ENCODE measurements at regions not wholly inside any gene's neighbourhood (a gene's known extent, or its start where the extent isn't known, plus 50 kb on each side); places are given as distances from the start of the nearest gene placed in this dataset.

DNA sequence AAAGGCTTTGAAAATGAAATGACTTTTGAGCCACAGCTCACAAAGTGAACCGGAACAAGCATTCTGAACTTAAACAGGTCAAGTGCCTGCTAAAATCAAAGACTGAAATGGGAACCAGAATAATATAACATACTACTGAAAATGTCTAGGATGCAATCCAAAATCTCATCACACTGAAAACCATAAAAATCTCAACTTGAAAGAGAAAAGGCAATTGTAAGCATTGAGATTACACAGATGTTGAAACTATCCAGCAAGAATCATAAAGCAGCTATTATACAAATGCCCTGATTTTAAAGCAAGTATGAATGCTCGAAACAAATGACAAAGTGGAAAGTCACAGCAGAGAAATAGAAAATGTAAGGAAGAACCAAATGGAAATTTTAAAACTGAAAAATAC lies 211.5 kb upstream of the GAS1 start:
- Mint-ChIP-seq H3K4me1 (ENCODE audit: low read depth) (no peaks in the 10 kb centered on the region), H3K9me3 (no peaks in the 10 kb centered on the region), H3K27me3 (ENCODE audit: low read depth) (no peaks in the 10 kb centered on the region), H3K4me3 (ENCODE audit: low read depth) (no peak overlapping the region), H3K36me3 (ENCODE audit: low read depth) (no peaks in the 10 kb centered on the region), H3K27ac (no peak overlapping the region)
- no peak for DNase-seq (ENCODE audit: low spot score)
- intact Hi-C loops (cut with micrococcal nuclease): no loop called here

DNA sequence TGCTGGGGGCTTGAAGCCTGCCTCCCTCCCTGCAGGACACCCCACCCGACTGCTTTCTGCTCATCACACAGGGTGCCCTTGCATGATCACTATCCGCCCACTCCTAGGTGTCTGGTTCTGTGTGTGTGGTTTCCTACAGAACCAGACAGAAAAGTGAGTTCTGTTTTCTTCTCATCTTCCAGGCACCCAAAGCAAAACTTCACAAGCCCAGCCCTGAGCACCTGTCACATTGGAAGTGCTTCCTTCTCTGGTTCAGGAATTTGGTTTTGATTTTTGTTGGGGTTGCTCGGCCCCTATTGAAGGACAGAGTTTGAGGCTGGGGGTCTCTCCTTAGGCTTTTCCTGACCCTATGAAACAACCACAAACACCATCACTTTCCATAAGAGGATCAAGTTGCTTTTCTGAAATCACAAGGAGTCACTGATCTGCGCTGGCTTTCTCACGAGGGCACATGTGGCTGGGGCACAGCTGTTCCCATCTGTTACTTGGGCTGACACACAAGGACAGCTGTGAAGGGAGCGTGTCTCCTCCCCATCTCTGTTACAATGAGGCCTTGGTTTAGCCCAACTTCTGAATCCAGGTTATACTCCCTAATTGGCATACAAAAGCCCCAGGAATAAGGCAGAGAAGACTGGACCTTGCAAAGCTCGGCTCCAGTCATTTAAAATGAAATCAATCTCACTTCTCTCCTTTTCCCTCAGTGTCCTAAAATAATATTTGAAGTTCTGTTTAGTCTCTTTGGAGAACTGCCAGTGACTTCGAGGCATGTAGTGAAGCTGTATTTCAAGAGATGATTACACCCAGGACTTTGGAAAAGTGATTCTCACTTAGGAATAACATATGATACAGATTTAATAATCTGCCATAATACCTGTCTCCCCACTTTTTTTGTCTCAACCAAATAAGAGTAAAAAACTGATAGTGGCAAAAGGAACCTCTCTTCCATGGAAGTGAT lies 213.1 kb upstream of the GAS1 start:
- Mint-ChIP-seq H3K36me3 (ENCODE audit: low read depth) (no peaks in the 10 kb centered on the region), H3K9me3 (no peaks in the 10 kb centered on the region), H3K4me3 (ENCODE audit: low read depth) (no peak overlapping the region), H3K27me3 (ENCODE audit: low read depth) (no peaks in the 10 kb centered on the region), H3K4me1 (ENCODE audit: low read depth) (no peaks in the 10 kb centered on the region), H3K27ac (no peak overlapping the region)
- intact Hi-C loops (cut with micrococcal nuclease): no loop called here
- no peak for DNase-seq (ENCODE audit: low spot score)

DNA sequence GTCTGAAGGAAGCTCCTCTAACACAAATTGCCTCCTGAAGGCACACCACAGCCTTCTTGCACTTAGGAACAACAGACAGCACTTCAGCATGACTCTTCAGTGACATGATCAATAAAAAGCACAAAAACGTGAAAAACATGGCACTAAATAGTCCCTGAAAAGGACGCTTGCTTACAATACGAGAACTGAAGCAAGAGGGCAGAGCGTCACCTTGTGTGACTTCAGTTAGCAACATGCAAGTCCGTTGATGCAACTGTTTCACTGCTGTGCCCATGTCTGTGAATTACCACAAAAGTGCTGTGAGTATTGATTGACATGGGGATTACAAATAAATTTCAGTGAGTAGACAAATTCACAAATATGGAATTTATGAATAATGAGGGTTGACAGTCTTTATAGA lies 219.9 kb upstream of the GAS1 start:
- no peak for DNase-seq (ENCODE audit: low spot score)
- H3K4me1 Mint-ChIP-seq (ENCODE audit: low read depth): no peaks in the 10 kb centered on the region
- no peak overlapping the region for H3K4me3 Mint-ChIP-seq (ENCODE audit: low read depth)
- H3K27me3 Mint-ChIP-seq (ENCODE audit: low read depth): no peaks in the 10 kb centered on the region
- no peak overlapping the region for H3K27ac Mint-ChIP-seq
- intact Hi-C loops (cut with micrococcal nuclease): no loop called here
- H3K36me3 Mint-ChIP-seq (ENCODE audit: low read depth): no peaks in the 10 kb centered on the region
- H3K9me3 Mint-ChIP-seq: no peaks in the 10 kb centered on the region

DNA sequence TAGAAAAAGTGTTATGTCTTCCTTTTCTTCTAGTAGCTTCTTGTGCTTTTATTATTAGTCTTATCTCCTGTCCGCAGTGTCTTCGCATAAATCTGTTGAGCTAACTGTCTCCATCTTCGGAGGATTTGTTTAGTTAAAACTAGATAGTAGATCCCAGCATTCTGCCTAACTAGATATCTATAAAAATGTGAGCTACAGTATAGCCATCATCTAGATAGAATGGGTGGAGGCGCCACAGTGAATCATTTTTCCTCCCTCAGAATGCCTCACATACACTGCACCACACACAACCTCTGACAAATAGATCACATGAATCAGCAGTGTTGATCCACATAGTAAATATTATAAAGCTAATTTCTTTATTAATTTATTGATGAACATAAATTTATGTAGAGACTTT lies 220.3 kb upstream of the GAS1 start:
- Mint-ChIP-seq H3K27me3 (ENCODE audit: low read depth) (no peaks in the 10 kb centered on the region), H3K9me3 (no peaks in the 10 kb centered on the region), H3K27ac (no peak overlapping the region), H3K4me1 (ENCODE audit: low read depth) (no peaks in the 10 kb centered on the region), H3K36me3 (ENCODE audit: low read depth) (no peaks in the 10 kb centered on the region), H3K4me3 (ENCODE audit: low read depth) (no peak overlapping the region)
- DNase-seq (ENCODE audit: low spot score): no peak
- intact Hi-C loops (cut with micrococcal nuclease): no loop called here

DNA sequence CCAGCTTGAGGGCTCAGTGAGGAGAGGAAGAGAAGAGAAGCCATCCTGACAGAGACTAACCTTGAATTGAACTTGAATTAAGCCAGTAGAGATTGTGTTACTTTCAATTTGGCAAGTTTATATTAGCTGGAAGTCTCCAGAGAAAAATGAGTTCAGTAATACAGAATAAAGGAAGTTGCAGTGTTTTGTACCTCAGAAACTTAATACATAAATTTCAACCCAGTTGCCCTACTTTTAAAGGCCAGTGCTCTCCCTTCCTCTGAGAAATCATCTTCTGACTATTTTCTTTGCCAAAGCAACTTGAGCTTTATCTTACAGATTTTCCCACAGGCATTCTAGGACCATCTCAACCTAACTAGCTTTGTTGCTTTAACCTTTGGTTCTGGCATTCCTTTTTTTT lies 231.0 kb upstream of the GAS1 start:
- no peak for DNase-seq (ENCODE audit: low spot score)
- intact Hi-C loops (cut with micrococcal nuclease): no loop called here
- Mint-ChIP-seq H3K27me3 (ENCODE audit: low read depth) (no peaks in the 10 kb centered on the region), H3K4me3 (ENCODE audit: low read depth) (no peak overlapping the region), H3K27ac (no peak overlapping the region), H3K36me3 (ENCODE audit: low read depth) (no peaks in the 10 kb centered on the region), H3K9me3 (no peaks in the 10 kb centered on the region), H3K4me1 (ENCODE audit: low read depth) (no peaks in the 10 kb centered on the region)

DNA sequence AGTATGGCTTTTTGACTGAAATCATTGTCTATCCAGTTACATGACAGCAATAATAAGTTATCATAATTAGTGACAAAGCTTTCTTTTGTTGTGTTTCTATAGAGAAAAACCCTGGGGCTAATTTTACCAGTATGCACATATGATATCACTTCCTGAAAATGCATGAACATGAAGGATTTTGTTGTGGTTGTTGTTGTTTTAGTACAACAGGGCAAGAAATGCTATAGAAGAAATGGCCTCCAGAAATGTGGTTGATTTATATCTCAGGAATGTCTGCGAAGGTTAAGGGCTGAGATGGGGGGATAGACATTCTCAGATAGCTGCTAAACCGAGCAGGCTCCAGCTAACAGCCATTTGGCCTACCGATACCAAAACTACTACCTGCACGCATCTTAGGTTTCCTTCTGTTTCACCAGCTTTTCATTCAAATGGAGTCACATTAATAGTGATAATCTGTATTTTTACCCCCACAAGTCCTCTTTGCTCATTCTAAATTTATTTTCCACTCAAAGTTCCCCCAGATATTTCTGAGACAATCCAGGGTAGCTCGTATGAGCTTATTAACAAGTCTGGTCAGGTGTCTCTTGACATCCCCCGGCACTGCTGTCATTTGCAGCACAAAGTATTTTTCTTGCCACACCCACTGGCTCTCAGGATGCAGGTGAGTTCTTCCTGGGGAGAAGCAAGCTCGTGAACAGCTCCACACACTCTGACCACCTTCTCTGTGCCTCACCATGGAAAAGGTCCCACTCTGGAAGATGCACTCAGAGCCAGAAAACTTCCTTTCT lies 232.4 kb upstream of the GAS1 start:
- H3K4me3 Mint-ChIP-seq (ENCODE audit: low read depth): no peak overlapping the region
- H3K27me3 Mint-ChIP-seq (ENCODE audit: low read depth): no peaks in the 10 kb centered on the region
- intact Hi-C loops (cut with micrococcal nuclease): no loop called here
- H3K4me1 Mint-ChIP-seq (ENCODE audit: low read depth): no peaks in the 10 kb centered on the region
- no peaks in the 10 kb centered on the region for H3K36me3 Mint-ChIP-seq (ENCODE audit: low read depth)
- no peaks in the 10 kb centered on the region for H3K9me3 Mint-ChIP-seq
- DNase-seq (ENCODE audit: low spot score): no peak
- no peak overlapping the region for H3K27ac Mint-ChIP-seq

DNA sequence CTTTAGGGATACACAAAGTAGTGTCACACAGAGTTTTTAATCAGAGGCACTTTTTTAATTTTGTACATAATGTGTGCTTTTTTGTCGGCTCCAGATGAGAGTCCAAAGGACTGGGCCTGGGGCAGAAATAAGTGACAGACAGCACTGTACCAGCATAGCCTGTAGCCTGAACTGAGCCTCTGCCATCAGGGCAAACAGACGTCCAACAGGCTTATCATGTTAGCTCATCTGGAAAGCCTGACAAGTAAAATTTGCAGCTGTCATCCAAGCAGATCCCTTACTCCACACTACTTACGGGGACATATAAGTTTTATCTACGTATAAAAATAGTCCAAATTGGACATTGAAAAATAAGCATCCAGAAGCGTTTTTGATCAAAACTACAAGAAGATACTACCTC lies 233.1 kb upstream of the GAS1 start:
- intact Hi-C loops (cut with micrococcal nuclease): no loop called here
- H3K27ac Mint-ChIP-seq: no peak overlapping the region

DNA sequence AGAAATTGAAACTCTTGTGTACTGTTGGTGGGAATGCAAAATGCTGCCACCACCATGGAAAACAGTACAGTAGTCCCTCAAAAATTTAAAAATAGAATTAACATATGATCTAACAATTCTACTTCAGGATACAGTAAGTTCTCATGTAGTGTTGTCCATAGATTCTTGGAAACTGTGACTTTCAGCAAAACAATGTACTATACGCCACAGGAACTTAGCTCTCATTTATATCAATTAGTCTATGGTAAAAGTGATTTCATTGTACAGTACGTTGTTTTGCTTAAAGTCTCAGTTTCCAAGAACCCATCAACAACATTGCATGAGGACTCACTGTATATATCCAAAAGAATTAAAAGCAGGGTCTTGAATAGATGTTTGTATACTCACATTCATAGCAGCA lies 233.5 kb upstream of the GAS1 start:
- Mint-ChIP-seq H3K4me1 (ENCODE audit: low read depth) (no peaks in the 10 kb centered on the region), H3K36me3 (ENCODE audit: low read depth) (no peaks in the 10 kb centered on the region), H3K27ac (no peak overlapping the region), H3K4me3 (ENCODE audit: low read depth) (no peak overlapping the region), H3K9me3 (no peaks in the 10 kb centered on the region), H3K27me3 (ENCODE audit: low read depth) (peaks cover 3% of the 10 kb centered on the region)
- no peak for DNase-seq (ENCODE audit: low spot score)
- intact Hi-C loops (cut with micrococcal nuclease): no loop called here

More for the DNA sequence above, 233.1 kb upstream of the GAS1 start:
- Mint-ChIP-seq H3K27me3 (ENCODE audit: low read depth) (peaks cover 2% of the 10 kb centered on the region), H3K4me3 (ENCODE audit: low read depth) (no peak overlapping the region), H3K4me1 (ENCODE audit: low read depth) (no peaks in the 10 kb centered on the region), H3K36me3 (ENCODE audit: low read depth) (no peaks in the 10 kb centered on the region), H3K9me3 (no peaks in the 10 kb centered on the region)
- no peak for DNase-seq (ENCODE audit: low spot score)

DNA sequence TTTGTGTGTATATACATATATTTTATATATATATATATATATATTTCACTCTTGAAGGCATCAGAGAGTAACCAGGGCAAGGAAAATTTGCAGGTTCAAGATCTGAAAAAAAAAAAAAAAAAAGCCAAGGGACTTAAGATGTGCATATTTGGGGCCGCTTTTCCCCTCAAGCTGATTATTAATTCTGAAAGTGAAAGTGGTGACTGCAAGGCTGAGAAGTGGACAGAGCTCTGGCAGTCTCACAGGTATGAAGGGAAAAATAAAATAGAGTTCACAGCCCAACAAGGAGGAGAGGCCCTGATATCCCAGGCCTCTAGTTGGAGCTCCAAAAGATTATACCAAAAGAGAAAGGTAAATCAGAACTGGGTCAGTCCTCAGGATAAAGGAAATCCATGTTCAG lies 234.4 kb upstream of the GAS1 start:
- Mint-ChIP-seq H3K27ac (no peak overlapping the region), H3K4me1 (ENCODE audit: low read depth) (no peaks in the 10 kb centered on the region), H3K4me3 (ENCODE audit: low read depth) (no peak overlapping the region), H3K27me3 (ENCODE audit: low read depth) (peaks cover 3% of the 10 kb centered on the region), H3K36me3 (ENCODE audit: low read depth) (no peaks in the 10 kb centered on the region), H3K9me3 (no peaks in the 10 kb centered on the region)
- intact Hi-C loops (cut with micrococcal nuclease): no loop called here
- no peak for DNase-seq (ENCODE audit: low spot score)

DNA sequence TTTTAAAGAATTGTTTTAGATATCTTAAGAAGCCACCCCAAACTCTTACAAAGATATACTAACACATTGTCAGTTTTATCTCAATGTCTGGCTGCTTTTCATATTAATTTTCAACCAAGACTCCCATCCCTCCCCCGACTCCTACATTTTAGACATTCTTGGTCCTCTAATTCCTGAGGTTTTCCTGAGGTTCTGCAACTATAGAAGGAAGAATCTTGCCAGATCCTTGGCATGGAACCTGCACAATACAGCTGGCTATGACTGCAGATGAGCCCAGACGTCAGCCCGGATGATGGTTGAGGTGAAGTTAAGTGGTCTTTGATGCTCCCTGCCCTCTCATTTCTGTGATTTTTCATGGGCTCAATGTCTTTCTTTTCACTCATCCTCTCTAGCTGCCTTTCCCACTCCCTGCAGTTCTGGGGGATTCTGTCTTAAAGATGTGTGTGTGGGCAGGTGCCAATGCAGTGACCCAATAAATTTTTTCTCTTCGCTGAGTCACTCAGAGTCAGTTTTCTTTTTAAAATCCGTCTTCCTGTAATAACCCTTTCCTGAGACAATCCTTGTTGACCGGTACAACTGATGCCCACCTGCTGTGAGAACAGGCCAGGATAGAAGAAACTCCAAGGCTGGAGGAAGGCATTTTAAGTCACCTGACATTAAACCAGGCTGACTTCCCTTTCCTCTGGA lies 237.8 kb upstream of the GAS1 start:
- H3K9me3 Mint-ChIP-seq: no peaks in the 10 kb centered on the region
- H3K27me3 Mint-ChIP-seq (ENCODE audit: low read depth): peaks cover 3% of the 10 kb centered on the region
- no peak overlapping the region for H3K27ac Mint-ChIP-seq
- intact Hi-C loops (cut with micrococcal nuclease): no loop called here
- no peak for DNase-seq (ENCODE audit: low spot score)
- no peaks in the 10 kb centered on the region for H3K4me1 Mint-ChIP-seq (ENCODE audit: low read depth)
- no peaks in the 10 kb centered on the region for H3K36me3 Mint-ChIP-seq (ENCODE audit: low read depth)
- no peak overlapping the region for H3K4me3 Mint-ChIP-seq (ENCODE audit: low read depth)

DNA sequence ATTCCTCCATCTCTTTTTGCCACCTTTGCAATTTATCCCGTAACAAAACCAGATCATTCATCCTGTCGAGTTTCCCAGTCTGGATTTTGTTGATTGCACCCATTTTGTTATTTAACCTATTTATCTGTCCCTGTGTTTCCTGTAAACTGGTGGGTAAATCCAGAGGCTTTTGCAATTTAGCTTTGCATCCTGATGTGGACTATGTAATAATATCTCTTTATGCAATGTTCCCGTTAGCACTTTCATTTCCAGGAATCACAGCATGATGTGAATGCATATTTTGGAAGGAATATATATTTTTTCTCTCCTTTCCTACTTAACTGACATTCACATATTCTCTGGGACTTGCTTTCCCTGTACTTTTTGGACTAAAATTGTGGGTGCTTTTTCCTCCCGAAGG lies 240.3 kb upstream of the GAS1 start:
- H3K36me3 Mint-ChIP-seq (ENCODE audit: low read depth): no peaks in the 10 kb centered on the region
- DNase-seq (ENCODE audit: low spot score): no peak
- H3K27me3 Mint-ChIP-seq (ENCODE audit: low read depth): peaks cover 3% of the 10 kb centered on the region
- H3K27ac Mint-ChIP-seq: no peak overlapping the region
- intact Hi-C loops (cut with micrococcal nuclease): no loop called here
- no peak overlapping the region for H3K4me3 Mint-ChIP-seq (ENCODE audit: low read depth)
- H3K4me1 Mint-ChIP-seq (ENCODE audit: low read depth): no peaks in the 10 kb centered on the region
- H3K9me3 Mint-ChIP-seq: no peaks in the 10 kb centered on the region

DNA sequence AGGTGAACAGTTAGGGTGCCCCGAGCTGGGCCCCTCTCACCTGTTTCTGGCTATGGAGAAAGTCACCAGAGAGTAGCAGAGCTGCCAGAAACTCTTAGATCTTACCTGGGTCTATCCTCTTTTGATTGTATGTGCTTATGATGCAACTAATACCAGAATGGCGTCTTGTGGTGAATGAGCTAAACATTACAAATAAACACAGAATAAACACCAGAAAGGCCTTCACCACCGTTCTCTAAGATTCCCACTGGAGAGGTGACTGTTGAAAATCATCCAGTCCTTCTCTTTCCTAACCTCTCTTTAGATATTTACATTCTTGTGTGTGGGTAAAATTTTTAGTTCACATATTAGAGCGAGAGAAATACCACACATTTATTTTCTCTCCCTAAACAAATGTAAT lies 241.7 kb upstream of the GAS1 start:
- no peak overlapping the region for H3K27ac Mint-ChIP-seq
- no peaks in the 10 kb centered on the region for H3K4me1 Mint-ChIP-seq (ENCODE audit: low read depth)
- intact Hi-C loops (cut with micrococcal nuclease): no loop called here
- no peak for DNase-seq (ENCODE audit: low spot score)
- H3K4me3 Mint-ChIP-seq (ENCODE audit: low read depth): no peak overlapping the region
- H3K9me3 Mint-ChIP-seq: no peaks in the 10 kb centered on the region
- peaks cover 5% of the 10 kb centered on the region for H3K27me3 Mint-ChIP-seq (ENCODE audit: low read depth)
- no peaks in the 10 kb centered on the region for H3K36me3 Mint-ChIP-seq (ENCODE audit: low read depth)

DNA sequence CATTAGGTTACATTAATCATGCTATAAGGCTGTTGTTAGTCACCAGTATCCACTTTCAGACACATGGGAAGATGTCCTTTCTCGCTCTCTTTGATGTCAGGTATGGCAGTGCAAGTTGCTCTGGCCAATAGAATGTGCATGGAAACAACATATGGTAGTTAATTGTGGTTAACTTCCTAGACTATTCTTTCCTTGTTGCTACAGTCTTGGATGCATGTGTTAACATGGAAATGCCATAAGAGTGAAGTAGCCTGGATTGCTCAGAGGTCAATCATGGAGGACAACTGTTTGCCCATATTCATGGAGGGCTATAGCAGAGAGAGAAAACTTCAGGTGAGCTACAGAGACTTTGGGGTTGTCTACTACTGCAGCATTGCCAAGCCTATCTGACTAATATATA lies 245.8 kb upstream of the GAS1 start:
- no peak for DNase-seq (ENCODE audit: low spot score)
- no peak overlapping the region for H3K27ac Mint-ChIP-seq
- H3K4me1 Mint-ChIP-seq (ENCODE audit: low read depth): peaks cover 4% of the 10 kb centered on the region
- H3K4me3 Mint-ChIP-seq (ENCODE audit: low read depth): no peak overlapping the region
- no peaks in the 10 kb centered on the region for H3K36me3 Mint-ChIP-seq (ENCODE audit: low read depth)
- peaks cover 8% of the 10 kb centered on the region for H3K27me3 Mint-ChIP-seq (ENCODE audit: low read depth)
- no peaks in the 10 kb centered on the region for H3K9me3 Mint-ChIP-seq
- intact Hi-C loops (cut with micrococcal nuclease): no loop called here

All from activated T-helper 2 cell treated with anti-CD3 and anti-CD28 coated beads, Interferon-gamma antibody, Interleukin-2, Interleukin-4, amounts not matched to agents 10 μg/mL and 5 μg/mL and 100 μg/mL, durations not matched to agents 14 hours and 24 hours and 36 hours (primary cell).